Hippocampal formation (tissue), 2 donors: ENCODE measurements at regions not wholly inside any gene's neighbourhood (a gene's known extent, or its start where the extent isn't known, plus 50 kb on each side); places are given as distances from the start of the nearest gene placed in this dataset.
"Not testable (repeated sequence)": the region's sequence is repeated elsewhere in the genome, so short reads cannot be mapped to it uniquely, and the experiment has no call there.

Experiments used
- DNase-seq, 2 donors: peaks; one replicate each; lab custom pipeline; 2025; lab: John Stamatoyannopoulos, UW

DNA sequence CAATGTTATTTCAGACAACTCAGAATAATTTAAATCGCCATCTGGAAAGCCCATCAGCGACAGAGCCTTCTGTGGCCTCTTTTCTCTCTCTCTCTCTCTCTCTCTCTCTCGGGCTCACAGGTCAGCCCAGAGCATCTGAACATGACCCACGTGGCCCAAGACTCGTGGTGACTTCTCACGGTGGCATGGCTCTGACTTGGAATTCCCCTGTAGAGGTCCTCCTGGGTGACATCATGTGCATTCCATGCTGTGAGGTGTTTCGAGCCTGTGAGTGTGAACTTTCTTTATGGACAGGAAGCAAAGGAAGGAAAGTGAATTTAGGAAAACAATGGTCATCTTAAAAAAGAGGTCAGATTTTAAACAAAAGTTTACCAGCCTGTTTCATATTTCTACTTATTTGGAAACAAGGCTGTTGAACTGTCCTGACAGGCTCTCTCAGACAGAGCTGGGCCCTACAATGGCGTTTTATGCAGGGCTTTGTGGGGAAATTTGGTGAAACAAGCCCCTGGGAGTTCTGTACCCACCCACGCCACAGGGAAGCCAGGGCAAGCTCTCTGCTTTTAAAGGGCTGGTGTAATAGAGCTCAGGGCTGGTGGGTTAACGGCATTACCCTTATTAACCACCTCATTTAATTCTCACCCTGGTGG, 359.7 kb upstream of the ZNF32 start:
- DNase-seq = no peak

DNA sequence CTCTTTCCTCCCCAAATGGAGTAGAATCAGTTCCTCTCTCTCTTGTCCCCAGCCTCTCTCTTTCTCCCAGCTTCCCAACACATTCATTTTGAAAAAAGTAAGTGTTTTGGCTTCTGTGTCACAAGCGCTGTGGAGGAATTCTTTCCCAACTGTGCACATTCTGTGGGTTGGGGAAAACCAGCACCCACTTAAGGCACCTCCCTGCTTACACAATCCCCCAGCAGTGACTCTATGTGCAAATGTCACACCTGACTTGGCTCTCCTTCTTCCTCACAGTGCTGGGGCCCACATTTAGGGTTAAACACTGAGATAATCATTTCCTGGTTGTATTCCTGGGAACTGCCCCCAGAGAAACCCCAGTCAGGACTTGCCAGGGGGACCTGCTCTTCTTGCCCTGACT, 358.1 kb upstream of the ZNF32 start:
- no peak for DNase-seq

DNA sequence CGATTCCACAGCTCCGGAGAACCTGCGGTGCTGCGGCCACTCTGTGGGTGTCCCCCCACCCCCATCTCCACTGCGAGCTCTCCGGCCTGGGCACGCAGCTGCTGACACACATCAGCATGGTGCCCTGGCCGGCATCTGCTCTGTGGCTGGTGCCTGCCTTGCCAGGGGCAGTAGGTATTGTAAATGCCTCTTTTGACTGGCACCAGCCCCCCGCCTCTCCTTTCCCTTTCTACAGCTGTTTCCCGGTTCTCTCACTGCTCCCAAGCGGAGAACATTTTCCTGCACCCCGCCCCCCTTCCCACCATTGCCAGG, 357.1 kb upstream of the ZNF32 start:
- no peak for DNase-seq

DNA sequence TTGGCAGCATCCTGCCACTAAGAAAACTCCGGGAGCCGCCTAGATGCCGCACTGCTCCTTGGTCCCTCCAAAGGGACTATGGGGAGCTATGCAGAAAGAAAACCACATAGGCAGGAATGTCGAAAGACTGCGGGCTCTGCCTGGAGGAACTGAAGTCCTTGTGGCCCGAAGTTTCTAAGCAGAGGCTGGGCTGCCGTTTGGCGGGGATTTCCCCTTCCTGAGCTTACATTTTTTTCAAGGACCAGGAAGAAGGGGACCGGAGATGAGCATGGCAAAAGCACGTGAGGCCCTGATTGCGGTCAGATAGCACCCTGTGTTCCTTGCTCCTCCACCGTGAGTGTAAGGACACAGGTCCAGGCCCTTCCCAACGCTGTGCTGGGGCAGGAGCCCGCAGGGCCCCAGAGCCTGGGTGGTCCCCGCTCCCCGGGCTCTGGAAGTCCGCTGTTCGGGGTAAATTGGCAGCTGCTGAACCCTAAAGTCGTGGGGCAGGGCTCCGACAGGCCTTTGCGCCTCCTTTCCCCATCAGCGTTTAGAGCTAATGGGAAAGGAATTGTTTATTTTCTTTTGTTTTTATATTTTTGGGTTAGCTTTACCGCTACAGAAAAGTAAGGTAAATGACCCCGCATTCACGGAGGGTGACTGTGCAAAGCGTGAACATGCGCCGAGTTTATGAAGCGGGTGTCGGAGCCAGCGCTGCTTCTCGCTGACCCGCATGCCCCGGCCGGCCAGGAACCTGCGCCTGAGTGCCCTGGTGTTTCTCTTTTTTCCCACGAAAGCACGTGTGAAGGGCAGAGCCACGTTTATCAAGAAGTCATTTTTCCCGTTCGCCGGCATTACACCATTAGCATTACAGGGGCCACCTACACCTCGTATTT, 356.5 kb upstream of the ZNF32 start:
- no peak for DNase-seq

DNA sequence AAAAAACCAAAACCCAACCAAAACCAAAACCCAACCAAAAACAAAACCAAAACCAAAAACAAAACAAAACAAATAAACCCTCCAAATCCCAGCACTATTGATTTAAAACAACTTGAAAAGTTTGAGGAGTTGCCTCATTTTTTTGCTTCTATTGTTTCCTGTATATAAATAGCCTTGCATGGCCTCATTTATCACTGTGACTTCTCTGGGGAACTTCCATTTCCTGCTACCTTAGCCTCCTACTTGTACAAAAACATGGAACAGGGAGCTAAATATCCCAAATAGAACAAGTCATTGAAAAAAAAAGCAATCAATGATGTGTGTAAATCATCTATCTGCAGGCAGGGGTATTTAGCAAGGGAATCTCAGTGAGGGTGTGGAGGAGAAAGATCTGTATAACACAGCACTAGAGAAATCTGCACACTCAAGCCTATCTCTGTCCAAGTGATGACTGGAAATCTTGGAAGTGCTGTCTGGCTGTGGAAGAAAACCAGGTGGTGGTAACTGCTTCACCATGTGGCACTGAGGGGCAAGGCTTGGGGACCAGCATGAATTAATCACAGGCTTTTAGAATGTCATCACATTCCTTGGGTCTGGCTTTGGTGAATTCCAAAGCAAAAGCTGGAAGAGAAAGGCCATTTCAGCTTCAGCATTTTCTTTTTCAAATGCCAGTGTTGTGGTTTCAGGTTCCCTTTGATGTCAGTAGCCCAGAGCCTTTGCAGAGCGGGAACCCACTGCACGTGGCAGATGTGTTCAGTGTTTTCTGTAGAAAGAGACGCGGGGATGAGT, 349.5 kb upstream of the ZNF32 start:
- DNase-seq = no peak

DNA sequence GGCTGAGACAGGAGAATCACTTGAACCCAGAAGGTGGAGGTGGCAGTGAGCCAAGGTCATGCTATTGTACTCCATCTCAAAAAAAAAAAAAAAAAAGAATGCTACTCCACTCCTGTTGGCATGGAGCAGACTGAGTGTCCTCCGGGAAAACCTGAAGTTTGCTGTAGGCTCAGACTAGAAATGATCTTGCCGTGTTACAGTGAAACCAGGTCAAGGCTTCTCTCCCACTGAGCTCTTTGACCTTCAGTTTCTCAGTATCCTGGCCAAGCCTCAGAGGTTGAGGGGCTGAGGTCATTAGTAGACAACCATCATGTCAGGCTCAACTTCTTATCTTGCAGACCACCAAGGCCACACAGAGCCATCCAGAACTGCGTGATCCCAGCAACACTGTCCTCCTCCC, 348.6 kb upstream of the ZNF32 start:
- no peak for DNase-seq

DNA sequence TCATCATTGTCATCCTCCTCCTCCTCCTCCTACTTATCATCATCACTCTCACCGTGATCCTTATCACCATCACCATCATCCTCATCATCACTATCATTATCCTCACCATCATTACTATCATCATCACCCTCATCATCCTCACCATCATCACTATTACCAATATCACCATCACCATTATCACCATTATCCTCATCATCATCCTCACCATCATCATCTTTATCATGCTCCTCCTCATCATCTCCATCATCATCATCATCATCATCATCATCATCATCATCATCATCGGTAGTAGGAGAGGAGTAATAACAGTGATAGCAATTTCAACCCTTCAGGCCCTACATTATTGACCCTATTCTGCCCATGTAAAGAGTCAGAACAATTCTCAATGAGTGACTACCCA, 345.9 kb upstream of the ZNF32 start:
- DNase-seq = no peak

DNA sequence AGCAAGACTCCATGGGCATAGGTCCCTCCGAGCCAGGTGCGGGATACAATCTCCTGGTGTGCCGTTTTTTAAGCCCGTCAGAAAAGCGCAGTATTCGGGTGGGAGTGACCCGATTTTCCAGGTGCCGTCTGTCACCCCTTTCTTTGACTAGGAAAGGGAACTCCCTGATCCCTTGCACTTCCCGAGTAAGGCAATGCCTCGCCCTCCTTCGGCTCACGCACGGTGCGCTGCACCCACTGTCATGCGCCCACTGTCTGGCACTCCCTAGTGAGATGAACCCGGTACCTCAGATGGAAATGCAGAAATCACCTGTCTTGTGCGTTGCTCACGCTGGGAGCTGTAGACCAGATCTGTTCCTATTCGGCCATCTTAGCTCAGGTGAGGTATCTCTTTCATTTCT, 344.1 kb upstream of the ZNF32 start:
- not testable (repeated sequence) for DNase-seq

DNA sequence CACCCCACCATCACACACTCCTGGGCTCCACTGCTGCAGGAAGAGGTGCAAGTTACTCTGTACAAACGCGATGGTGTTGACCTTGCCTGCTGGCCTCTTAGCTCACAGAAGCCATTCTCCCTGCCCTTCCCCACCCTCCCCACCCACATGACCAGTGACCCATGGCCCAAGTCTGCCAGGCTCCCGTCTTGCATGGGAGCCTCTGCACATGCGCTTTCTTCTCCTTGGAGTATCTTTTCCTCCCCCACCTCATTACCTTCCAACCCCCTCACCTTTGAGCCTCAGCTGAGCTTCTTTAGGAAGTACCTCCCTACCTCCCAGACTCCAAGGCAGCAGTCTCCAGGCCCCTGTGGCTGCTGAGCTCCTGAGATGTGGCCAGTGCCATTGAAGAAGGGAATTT, 337.7 kb upstream of the ZNF32 start:
- no peak for DNase-seq

DNA sequence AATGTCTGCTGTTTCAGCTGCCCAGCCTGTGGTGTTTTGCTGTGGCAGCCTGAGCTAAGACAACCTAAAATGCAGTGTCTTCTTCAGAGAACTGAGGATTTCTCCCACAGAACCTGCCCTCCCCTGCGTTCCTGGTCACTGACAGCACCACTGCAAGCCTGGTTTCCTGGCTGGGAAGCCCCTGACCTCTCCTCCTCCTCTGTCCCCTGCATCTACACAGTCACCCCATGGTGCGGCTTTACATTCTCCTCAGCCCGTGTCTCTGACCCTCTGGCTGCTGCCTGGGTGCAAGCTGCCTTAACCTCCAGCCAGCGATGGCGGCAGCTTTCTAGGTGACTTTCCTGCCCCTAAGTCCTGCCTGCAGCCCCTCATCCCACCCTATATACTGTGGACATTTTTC, 337.3 kb upstream of the ZNF32 start:
- DNase-seq = no peak

DNA sequence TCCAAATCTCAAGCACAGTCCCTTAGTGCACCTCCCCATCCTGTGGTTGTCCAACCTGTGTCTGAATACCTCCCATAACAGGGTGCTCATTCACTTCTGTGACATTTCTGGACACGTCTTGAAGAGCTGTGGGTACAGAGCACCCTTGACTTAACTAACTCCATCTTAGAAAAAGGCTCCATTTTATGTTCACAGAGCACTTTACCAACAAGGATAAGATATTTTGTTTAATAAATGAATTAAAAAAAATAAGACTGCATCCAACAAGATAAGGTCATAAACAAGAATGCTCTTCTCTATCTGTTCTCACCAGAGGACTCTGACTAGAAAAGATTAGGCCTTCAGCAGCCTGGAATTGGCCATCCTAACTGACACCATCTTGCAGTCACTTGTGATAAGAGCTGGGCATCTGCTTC, 335.2 kb upstream of the ZNF32 start:
- no peak for DNase-seq

DNA sequence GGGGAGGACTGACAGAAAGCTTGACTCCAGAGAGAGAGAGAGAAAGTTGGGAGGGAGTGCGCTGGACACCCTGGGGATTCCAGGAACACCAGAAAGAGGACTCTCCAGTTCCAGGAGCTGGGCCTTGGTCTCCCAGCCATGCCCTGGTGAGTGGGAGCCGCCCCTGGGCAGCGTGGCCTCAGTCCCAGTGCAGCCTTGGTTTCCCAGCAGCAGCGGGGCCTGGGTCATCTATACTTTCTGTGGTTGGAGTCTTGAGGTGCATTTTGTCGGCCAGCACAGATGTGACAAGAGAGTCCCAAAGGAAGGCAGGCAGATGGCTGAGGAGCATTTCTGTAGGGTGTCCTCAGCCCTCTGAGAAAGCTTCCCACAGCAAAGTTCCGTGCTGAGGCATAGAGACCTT, 334.7 kb upstream of the ZNF32 start:
- DNase-seq = no peak

DNA sequence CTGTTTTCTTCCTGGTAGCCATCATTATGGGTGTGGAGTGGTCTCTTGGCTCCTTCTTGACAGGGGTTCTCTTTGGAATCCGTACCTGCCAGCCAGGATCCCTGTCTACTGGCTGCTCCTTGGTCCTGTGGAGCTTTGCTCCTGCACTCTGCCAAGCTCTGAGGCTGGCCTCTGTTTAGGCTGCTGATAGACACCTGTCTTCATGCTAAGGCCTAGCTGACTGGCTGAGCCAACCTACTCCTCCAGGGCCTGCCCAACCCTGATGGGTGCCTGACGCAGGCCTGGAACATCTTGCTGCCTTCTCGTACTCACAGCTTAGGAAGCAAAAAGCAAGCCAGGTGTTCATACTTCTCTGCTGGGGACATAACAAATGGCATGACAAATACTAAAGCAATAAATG, 333.6 kb upstream of the ZNF32 start:
- DNase-seq = no peak

DNA sequence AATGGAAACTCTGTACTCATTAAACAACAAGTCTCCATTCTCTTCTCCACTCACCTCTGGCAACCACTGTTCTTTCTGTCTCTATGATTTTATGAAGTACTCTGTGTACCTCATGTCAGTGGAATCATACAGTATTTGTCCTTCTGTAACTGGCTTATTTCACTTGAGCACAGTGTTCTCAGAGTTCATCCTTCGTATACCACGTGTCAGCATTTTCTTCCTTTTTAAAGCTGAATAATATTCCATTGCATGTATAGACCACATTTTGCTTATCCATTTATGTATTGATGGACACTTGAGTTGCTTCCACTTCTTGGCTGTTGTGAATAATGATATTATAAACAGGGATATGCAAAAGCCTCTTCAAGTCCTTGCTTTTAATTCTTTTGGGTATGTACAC, 333.0 kb upstream of the ZNF32 start:
- DNase-seq = no peak

DNA sequence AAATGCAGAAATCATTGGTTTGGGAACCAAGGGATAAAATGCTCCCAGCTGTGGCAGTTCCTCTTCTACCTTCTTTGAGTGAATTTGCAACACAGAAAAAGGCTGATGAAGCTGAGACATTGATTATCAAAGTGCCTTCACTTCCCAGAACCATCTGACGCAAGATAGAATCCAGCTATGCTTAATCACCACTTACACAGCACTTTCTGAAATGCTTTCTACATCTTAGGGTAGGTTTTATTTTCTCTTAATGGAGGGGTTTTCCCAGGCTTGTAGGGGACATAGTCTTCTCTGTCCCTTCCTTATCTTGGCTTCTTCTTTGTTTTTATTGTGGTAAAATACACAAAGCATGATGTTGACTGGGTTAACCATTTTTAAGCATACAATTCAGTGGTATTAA, 332.6 kb upstream of the ZNF32 start:
- DNase-seq = no peak

DNA sequence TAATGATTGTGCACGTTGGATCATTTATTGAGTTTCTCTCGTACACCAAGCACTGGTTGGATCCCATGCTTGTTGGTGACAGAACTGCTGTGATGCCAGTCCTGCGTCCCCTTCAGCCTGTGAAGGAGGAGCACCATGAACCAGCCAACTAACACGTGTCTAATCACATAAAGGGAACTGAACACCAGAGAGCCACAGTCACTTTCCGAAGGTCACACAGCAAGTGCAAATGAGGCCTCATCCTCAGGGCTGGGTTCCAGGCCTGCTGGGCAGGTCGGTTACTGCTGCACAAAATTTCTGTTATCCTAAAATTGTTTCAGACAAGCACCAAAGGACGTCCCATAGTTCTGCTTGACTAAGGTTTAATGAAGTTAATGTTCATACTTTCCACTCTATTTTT, 332.0 kb upstream of the ZNF32 start:
- DNase-seq = no peak

DNA sequence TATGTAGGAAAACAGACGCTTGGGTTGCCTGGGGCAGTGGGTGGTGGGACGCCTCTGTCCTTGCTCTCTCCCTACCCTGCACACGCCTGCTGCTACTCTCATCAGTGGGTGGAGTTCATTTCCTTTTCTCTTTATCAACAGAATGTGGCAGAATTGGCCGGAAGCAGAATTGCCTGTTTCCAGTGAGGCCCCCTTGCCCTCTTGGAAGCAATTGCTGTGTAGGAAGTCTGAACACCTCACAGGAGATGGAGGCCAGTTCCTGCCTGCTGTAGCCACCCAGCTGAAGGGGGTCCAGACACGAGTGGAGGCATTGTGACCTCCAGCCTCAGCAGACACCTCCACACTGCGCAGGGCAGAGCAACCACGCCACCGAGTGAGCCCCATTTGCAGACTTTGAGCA, 331.6 kb upstream of the ZNF32 start:
- DNase-seq = no peak

DNA sequence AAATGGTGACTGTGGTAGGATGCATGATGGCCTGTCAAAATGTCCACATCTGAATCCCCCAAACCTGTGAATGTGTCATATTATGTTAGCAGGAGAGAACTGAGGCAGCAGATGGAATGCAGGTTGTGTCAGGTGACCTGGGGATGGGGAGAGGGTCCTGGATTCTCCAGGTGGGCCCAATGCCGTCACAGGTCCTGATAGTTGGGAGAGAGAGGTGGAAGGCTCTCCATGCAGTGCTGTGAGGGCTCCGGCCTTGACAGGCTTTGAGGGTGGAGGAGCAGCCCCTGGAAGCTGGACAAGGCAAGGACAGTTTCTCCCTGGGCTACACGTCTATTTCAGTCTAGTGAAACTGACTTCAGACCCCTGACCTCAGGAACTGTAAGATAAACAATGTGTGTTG, 330.9 kb upstream of the ZNF32 start:
- no peak for DNase-seq

DNA sequence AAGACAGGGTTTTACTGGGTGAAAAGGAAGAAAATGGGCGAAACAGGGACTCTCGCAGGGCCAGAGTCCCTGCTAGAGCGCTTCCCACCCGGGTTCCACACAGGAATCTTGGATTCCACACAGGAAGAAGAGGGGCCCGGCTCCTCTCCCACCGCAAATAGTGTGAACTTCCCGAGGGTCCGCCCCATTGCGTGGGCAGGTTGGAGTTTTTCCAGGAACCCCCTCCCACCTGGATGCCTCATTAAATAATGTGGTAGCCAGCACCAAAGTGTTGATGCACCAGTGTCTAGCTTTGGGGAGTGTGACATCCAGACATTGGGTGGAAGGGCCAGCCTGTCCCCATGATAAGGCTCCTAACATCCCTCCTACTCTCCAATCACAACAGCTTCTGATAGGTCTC, 330.3 kb upstream of the ZNF32 start:
- no peak for DNase-seq

DNA sequence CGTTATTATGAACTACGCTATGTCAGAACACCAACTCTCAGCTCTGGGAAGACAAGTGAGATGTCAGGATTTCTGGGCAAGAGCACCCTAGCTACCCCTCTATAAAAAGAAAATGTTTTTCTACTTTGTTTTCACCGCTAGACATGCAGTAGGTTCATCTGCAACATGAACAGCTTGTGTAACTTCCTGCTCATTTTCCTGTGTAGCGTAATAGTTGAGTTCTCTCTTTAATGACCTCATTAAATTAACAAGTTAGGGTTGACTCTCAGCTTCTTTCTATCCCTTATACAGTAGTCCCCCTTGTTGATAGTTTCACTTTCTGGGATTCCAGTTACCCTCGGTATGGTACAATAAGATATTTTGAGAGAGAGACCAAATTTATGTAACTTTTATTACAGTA, 329.4 kb upstream of the ZNF32 start:
- no peak for DNase-seq

DNA sequence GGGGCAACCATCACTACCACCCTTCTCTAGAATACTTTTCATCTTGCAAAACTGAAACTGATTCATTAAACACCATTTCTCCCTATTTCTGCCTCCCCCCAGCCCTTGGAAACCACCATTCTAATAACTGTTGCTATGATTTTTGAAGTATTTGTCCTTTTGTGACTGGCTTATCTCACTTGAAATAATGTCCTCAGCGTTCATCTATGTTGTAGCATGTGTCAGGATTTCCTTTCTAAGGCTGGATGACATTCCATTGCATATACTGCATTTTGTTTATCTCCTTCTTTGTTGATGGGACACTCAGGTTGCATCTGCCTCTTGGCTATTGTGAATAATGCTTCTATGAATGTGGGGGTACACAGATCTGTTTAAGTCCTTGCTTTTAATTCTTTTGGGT, 327.6 kb upstream of the ZNF32 start:
- no peak for DNase-seq

DNA sequence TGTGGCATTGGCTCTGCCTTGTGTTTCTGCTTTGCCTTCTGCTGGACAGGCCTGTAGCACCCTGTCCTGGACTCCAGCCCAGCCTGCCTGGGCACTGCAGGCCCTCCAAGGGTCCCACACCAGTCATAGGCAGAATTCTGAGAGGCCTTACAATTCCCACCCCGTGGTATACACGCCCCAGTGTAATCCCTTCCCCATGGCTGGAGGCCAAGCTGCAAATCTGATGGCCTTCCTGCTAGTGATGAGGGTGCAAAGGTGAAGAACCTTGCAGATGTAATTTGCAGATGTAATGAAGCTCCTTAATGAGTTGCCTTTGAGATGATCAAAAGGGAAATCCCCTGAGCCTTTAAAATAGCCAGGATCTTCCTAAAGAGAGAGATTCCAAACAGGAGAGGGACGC, 325.1 kb upstream of the ZNF32 start:
- no peak for DNase-seq

DNA sequence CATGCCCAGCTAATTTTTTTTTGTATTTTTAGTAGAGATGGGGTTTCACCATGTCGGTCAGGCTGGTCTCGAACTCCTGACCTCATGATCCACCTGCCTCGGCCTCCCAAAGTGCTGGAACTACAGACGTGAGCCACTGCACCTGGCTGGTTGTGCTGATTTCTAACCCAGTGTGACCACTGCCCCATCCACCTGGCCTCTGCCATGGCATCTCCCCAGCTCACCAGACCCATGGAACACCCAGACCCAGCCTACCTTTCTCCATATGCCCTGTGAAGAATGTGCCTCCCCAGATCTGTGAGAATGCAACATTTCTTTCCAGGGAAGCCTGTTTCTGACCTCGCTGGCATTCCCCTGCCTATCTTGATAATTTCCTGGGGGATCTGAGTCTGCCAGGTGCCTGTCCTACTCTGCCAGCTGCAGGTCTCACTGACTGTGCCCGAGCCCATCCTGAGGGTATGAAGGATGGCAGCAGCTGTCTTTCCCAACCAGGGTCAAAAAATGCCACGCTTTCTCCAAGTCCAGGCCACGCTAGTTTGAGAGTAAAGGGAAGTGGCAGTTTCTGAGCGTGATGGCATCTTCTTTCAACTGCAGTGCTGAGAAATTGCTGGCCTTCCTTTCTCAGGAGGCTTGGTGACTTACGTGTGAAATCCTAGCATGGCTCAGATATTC, 324.4 kb upstream of the ZNF32 start:
- no peak for DNase-seq
